SK-N-SH treated with all-trans-retinoic acid at 6 μM for 48 hours (cell line): ENCODE measurements at regions not wholly inside any gene's neighbourhood (a gene's known extent, or its start where the extent isn't known, plus 50 kb on each side); places are given as distances from the start of the nearest gene placed in this dataset.

ENCODE experiments used
- ARNTL ChIP-seq: fragments of 450-650 bp; formaldehyde crosslinking; IDR thresholded peaks from 2 replicates; pipeline ENCODE4 v1.5.0; 2020; ENCODE audit warnings: low read depth, mild to moderate bottlenecking, moderate library complexity, borderline replicate concordance
- CSDC2 ChIP-seq: fragments of 250-450 bp; sonication (Bioruptor Pico); IDR thresholded peaks from 2 replicates; pipeline ENCODE4 v1.5.0; 2020; ENCODE audit warnings: mild to moderate bottlenecking, moderate library complexity
- GLIS3 ChIP-seq: fragments of 250-450 bp; sonication (Bioruptor Pico); IDR thresholded peaks from 2 replicates; pipeline ENCODE4 v1.5.0; 2020; ENCODE audit warnings: mild to moderate bottlenecking, moderate library complexity
- PATZ1 ChIP-seq: fragments of 250-450 bp; sonication (Bioruptor Pico); IDR thresholded peaks from 2 replicates; pipeline ENCODE4 v1.8.0; 2020; ENCODE audit warnings: mild to moderate bottlenecking, moderate library complexity, borderline replicate concordance
- PPARA ChIP-seq: fragments of 250-450 bp; sonication (Bioruptor Pico); IDR thresholded peaks from 2 replicates; pipeline ENCODE4 v1.5.0; 2020; ENCODE audit warnings: mild to moderate bottlenecking, borderline replicate concordance
- ZFP3 ChIP-seq: fragments of 250-450 bp; sonication (Bioruptor Pico); IDR thresholded peaks from 2 replicates; pipeline ENCODE4 v1.5.0; 2020; ENCODE audit warnings: mild to moderate bottlenecking, moderate library complexity
- ZFP30 ChIP-seq: fragments of 450-650 bp; formaldehyde crosslinking; IDR thresholded peaks from 2 replicates; pipeline ENCODE4 v1.5.0; 2022; ENCODE audit warnings: mild to moderate bottlenecking, moderate library complexity
- ZNF565 ChIP-seq: fragments of 450-650 bp; formaldehyde crosslinking; conservative IDR thresholded peaks from 2 replicates; pipeline ENCODE4 v1.5.0; 2020; ENCODE audit warnings: low read depth, mild to moderate bottlenecking, moderate library complexity
- ZNF70 ChIP-seq: fragments of 450-650 bp; formaldehyde crosslinking; IDR thresholded peaks from 2 replicates; pipeline ENCODE4 v1.5.0; 2020; ENCODE audit warnings: mild to moderate bottlenecking, moderate library complexity

GRCh38 chr5:125394661-125395280 lies 648.3 kb upstream of the ZNF608 start:
- TF ChIP-seq ARNTL (CRISPR knock-in tag) = no peak
- TF ChIP-seq PPARA (CRISPR knock-in tag) = no peak
- TF ChIP-seq ZNF70 (CRISPR knock-in tag) = no peak
- TF ChIP-seq ZFP3 (CRISPR knock-in tag) = no peak
- no peak for TF ChIP-seq ZNF565 (CRISPR knock-in tag)
- no peak for TF ChIP-seq PATZ1 (CRISPR knock-in tag)
- TF ChIP-seq GLIS3 = no peak
- TF ChIP-seq ZFP30 (CRISPR knock-in tag) = no peak
- TF ChIP-seq CSDC2 = no peak
